ENCODE measurements at regions not wholly inside any gene's neighbourhood (a gene's known extent, or its start where the extent isn't known, plus 50 kb on each side); places are given as distances from the start of the nearest gene placed in this dataset.

DNA sequence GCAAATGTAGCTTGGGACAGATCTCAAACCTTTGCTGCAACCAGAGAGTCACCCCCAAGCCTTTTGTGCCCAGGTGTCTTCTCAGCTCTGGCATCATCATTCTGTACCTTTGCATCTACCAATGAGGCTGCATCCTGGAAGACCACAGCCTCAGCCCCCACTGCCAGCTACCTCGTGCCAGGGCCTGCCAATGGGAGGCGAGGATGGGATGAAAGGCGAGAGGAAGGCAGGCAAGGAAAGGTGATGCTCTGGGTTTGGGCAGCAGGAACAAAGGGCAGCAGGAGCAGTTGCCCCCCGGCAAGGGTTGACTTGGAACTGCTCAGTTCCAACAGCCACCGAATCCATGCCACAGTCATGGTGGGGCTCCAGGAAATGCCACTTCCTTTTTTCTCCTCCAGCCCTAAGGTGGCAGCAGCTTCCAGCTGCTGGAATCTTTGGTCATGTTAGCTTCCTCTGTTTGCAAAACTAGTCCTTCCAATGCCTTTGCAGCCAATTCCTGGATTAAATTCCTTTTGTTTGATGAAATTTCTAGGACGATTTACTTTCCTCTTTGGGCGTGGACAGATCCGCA is 651.6 kb downstream of the NPHP4 start:
- no peak for DNase-seq (ENCODE audit: low spot score)
- Histone ChIP-seq H3K4me3 (no peak overlapping the region), H3K9me3 (no peaks in the 10 kb centered on the region), H3K27ac (no peak overlapping the region), H3K36me3 (no peaks in the 10 kb centered on the region), H3K4me1 (replicated peaks) (no peaks in the 10 kb centered on the region), H3K27me3 (replicated peaks; ENCODE audit: insufficient read depth) (no peaks in the 10 kb centered on the region)
- 81% methylated on average over 8 of the region's 8 CpGs for WGBS
- intact Hi-C loops (cut with DNase I): no loop called here
- TF ChIP-seq POLR2AphosphoS5 (IDR thresholded peaks at IDR 0.05) (no peak), POLR2A (IDR thresholded peaks at IDR 0.05) (no peak)
- TF ChIP-seq, protein P1, sequence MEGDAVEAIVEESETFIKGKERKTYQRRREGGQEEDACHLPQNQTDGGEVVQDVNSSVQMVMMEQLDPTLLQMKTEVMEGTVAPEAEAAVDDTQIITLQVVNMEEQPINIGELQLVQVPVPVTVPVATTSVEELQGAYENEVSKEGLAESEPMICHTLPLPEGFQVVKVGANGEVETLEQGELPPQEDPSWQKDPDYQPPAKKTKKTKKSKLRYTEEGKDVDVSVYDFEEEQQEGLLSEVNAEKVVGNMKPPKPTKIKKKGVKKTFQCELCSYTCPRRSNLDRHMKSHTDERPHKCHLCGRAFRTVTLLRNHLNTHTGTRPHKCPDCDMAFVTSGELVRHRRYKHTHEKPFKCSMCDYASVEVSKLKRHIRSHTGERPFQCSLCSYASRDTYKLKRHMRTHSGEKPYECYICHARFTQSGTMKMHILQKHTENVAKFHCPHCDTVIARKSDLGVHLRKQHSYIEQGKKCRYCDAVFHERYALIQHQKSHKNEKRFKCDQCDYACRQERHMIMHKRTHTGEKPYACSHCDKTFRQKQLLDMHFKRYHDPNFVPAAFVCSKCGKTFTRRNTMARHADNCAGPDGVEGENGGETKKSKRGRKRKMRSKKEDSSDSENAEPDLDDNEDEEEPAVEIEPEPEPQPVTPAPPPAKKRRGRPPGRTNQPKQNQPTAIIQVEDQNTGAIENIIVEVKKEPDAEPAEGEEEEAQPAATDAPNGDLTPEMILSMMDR (IDR thresholded peaks at IDR 0.05): no peak

DNA sequence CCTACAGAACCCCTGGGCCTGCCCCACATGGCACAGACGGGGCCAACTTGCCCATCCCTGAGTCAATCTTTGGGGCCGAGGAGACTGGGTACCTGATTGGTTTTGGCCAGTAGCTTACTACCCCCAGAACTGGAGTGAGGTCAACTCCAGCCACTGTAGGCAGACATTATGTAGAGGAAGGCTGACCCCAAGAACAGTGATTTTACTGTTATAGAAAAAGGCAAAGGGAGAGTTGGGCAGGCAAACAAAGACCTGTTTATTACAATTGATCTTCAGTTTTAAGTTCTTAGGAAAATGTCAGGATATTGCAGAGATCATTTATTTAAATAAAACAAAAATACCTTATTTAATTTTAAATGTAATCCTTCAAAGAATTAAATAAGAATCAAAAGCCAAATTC is 653.8 kb downstream of the NPHP4 start:
- DNase-seq (ENCODE audit: low spot score): no peak
- H3K36me3 ChIP-seq: no peaks in the 10 kb centered on the region
- intact Hi-C loops (cut with DNase I): no loop called here
- no peaks in the 10 kb centered on the region for H3K27me3 ChIP-seq (replicated peaks; ENCODE audit: insufficient read depth)
- WGBS: 95% methylated on average over 2 of the region's 2 CpGs
- no peak overlapping the region for H3K27ac ChIP-seq
- no peak for TF ChIP-seq POLR2A (IDR thresholded peaks at IDR 0.05)
- TF ChIP-seq, protein P1 (IDR thresholded peaks at IDR 0.05): no peak
- TF ChIP-seq POLR2AphosphoS5 (IDR thresholded peaks at IDR 0.05): no peak
- no peaks in the 10 kb centered on the region for H3K9me3 ChIP-seq
- no peak overlapping the region for H3K4me3 ChIP-seq
- H3K4me1 ChIP-seq (replicated peaks): no peaks in the 10 kb centered on the region

DNA sequence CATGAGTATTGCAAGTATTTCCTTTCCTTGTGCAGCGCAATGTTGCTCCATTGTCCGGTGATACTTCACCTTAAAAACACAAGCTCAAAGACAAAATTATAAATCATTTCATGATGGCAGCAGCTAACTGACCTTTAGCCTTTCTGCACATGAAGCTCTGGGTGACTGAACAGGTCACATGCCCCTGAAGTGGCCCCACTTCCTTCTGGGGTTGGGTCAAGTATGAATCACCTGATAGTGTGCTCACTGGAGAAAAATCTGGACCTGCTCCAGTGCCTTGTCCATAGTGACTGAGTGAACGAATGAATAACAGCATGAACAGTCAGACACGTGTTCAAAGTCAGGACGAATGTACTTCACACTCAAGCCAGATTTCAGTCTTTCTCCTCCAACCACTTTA is 658.9 kb downstream of the NPHP4 start:
- H3K27me3 ChIP-seq (replicated peaks; ENCODE audit: insufficient read depth): no peaks in the 10 kb centered on the region
- 80% methylated on average over 5 of the region's 5 CpGs for WGBS
- no peaks in the 10 kb centered on the region for H3K4me1 ChIP-seq (replicated peaks)
- intact Hi-C loops (cut with DNase I): no loop called here
- no peak overlapping the region for H3K27ac ChIP-seq
- TF ChIP-seq POLR2AphosphoS5 (IDR thresholded peaks at IDR 0.05) (no peak), POLR2A (IDR thresholded peaks at IDR 0.05) (no peak)
- TF ChIP-seq, protein P1 (IDR thresholded peaks at IDR 0.05): no peak
- no peak overlapping the region for H3K4me3 ChIP-seq
- DNase-seq (ENCODE audit: low spot score): no peak
- H3K9me3 ChIP-seq: no peaks in the 10 kb centered on the region
- H3K36me3 ChIP-seq: no peaks in the 10 kb centered on the region

DNA sequence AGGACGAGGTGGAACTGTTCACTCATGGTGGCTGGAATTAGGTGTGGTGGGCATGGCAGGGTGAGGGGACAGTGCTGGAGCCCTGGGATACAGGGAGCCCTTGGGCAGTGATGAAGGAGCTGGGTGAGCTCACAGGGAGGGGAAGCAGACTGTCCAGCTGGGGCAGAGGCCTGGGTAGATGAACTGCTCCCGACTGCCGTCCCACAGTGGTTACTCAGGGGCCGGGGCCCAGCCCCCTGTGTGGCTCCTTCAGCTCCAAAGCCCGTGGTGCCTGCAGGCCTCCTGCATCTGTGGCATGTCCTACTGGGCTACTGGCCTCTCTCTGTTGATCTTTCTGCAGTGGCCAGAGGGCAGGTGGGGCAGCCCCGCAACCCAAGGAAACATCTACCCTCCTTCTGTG is 661.1 kb downstream of the NPHP4 start:
- no peaks in the 10 kb centered on the region for H3K4me1 ChIP-seq (replicated peaks)
- no peak overlapping the region for H3K4me3 ChIP-seq
- no peaks in the 10 kb centered on the region for H3K9me3 ChIP-seq
- TF ChIP-seq POLR2AphosphoS5 (IDR thresholded peaks at IDR 0.05) (no peak), POLR2A (IDR thresholded peaks at IDR 0.05) (no peak)
- TF ChIP-seq, protein P1 (IDR thresholded peaks at IDR 0.05): no peak
- 87% methylated on average over 6 of the region's 6 CpGs for WGBS
- no peaks in the 10 kb centered on the region for H3K36me3 ChIP-seq
- H3K27me3 ChIP-seq (replicated peaks; ENCODE audit: insufficient read depth): no peaks in the 10 kb centered on the region
- no peak overlapping the region for H3K27ac ChIP-seq
- no peak for DNase-seq (ENCODE audit: low spot score)
- intact Hi-C loops (cut with DNase I): no loop called here

DNA sequence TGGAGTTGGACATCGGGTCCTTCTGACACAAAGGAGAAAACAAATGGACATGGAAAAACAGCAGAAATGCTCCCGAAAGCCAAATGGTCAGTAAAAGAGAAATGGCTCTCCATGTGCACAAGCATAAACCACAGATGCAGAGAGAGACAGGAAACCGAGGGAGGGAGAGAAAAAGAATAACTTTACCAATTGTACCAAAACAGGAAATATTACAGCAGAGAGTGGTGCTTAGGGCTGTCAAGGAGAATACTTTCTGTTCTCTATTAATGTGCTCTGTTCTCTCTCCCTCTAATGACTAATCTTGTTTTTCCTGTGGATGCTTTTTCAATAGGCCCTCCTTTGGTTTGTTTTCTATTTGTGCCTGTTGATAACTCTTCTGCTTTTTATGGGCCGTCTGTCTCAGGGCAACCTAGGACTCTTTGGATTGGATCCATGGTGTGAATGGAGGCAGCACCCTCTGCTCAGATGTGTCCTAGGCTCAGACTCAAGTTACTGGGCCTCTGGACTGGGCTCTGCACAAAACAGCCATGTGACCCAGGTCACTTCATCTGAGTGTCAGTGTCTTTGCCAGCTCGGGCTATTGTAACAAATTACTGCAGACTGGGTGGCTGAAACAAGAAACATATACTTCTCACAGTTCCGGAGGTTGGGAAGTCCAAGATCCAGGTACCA is 663.0 kb downstream of the NPHP4 start:
- Histone ChIP-seq H3K36me3 (no peaks in the 10 kb centered on the region), H3K27ac (no peak overlapping the region), H3K4me1 (replicated peaks) (no peaks in the 10 kb centered on the region), H3K4me3 (no peak overlapping the region), H3K27me3 (replicated peaks; ENCODE audit: insufficient read depth) (no peaks in the 10 kb centered on the region), H3K9me3 (no peaks in the 10 kb centered on the region)
- WGBS: 60% methylated on average over 6 of the region's 6 CpGs
- intact Hi-C loops (cut with DNase I): no loop called here
- TF ChIP-seq, protein P1 (IDR thresholded peaks at IDR 0.05): no peak
- TF ChIP-seq POLR2A (IDR thresholded peaks at IDR 0.05) (no peak), POLR2AphosphoS5 (IDR thresholded peaks at IDR 0.05) (no peak)
- no peak for DNase-seq (ENCODE audit: low spot score)

Data from prostate gland (tissue), 2 donors.